Mesothelial cell of epicardium (in vitro differentiated cells): ENCODE measurements at regions not wholly inside any gene's neighbourhood (a gene's known extent, or its start where the extent isn't known, plus 50 kb on each side); places are given as distances from the start of the nearest gene placed in this dataset.
"Not testable (repeated sequence)": the region's sequence is repeated elsewhere in the genome, so short reads cannot be mapped to it uniquely, and the experiment has no call there.

ENCODE experiments used
- DNase-seq, 2 experiments: peaks; one replicate each; pipeline ENCODE4 v3.0.0; 2021; ENCODE audit warnings: low spot score in 2 of 2; ENCODE audit not compliant: unreplicated experiment in 2 of 2
- H3K27ac Mint-ChIP-seq: 2 replicates; pipeline ENCODE4 v1.8.0; 2021; ENCODE audit warnings: mixed read lengths
- H3K27me3 Mint-ChIP-seq: 2 replicates; pipeline ENCODE4 v1.8.0; 2021; ENCODE audit warnings: low read depth, mixed read lengths
- H3K36me3 Mint-ChIP-seq: 2 replicates; pipeline ENCODE4 v1.8.0; 2021; ENCODE audit warnings: mixed read lengths
- H3K4me1 Mint-ChIP-seq: 2 replicates; pipeline ENCODE4 v1.8.0; 2021; ENCODE audit warnings: mixed read lengths
- H3K4me3 Mint-ChIP-seq: 2 replicates; pipeline ENCODE4 v1.8.0; 2021; ENCODE audit warnings: mild to moderate bottlenecking, moderate library complexity, mixed read lengths
- H3K9me3 Mint-ChIP-seq: 2 replicates; pipeline ENCODE4 v1.8.0; 2021; ENCODE audit warnings: mixed read lengths
- TF ChIP-seq, protein P1 (sequence below): fragments of 200-600 bp; sonication (generic); IDR thresholded peaks from one replicate; pipeline ENCODE4 v1.5.0; 2021; ENCODE audit warnings: antibody characterized with exemption; ENCODE audit not compliant: unreplicated experiment

GRCh38 chr4:141352909-141353525 is 132.3 kb downstream of the ZNF330 start:
- H3K36me3 Mint-ChIP-seq = no peaks in the 10 kb centered on the region
- H3K27ac Mint-ChIP-seq = peak overlapping the region; percentile 73
- H3K4me1 Mint-ChIP-seq = peaks cover 36% of the 10 kb centered on the region
- TF ChIP-seq, protein P1, sequence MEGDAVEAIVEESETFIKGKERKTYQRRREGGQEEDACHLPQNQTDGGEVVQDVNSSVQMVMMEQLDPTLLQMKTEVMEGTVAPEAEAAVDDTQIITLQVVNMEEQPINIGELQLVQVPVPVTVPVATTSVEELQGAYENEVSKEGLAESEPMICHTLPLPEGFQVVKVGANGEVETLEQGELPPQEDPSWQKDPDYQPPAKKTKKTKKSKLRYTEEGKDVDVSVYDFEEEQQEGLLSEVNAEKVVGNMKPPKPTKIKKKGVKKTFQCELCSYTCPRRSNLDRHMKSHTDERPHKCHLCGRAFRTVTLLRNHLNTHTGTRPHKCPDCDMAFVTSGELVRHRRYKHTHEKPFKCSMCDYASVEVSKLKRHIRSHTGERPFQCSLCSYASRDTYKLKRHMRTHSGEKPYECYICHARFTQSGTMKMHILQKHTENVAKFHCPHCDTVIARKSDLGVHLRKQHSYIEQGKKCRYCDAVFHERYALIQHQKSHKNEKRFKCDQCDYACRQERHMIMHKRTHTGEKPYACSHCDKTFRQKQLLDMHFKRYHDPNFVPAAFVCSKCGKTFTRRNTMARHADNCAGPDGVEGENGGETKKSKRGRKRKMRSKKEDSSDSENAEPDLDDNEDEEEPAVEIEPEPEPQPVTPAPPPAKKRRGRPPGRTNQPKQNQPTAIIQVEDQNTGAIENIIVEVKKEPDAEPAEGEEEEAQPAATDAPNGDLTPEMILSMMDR = no peak
- H3K9me3 Mint-ChIP-seq = no peaks in the 10 kb centered on the region
- DNase-seq = no peak
- no peaks in the 10 kb centered on the region for H3K27me3 Mint-ChIP-seq
- no peak overlapping the region for H3K4me3 Mint-ChIP-seq

DNA sequence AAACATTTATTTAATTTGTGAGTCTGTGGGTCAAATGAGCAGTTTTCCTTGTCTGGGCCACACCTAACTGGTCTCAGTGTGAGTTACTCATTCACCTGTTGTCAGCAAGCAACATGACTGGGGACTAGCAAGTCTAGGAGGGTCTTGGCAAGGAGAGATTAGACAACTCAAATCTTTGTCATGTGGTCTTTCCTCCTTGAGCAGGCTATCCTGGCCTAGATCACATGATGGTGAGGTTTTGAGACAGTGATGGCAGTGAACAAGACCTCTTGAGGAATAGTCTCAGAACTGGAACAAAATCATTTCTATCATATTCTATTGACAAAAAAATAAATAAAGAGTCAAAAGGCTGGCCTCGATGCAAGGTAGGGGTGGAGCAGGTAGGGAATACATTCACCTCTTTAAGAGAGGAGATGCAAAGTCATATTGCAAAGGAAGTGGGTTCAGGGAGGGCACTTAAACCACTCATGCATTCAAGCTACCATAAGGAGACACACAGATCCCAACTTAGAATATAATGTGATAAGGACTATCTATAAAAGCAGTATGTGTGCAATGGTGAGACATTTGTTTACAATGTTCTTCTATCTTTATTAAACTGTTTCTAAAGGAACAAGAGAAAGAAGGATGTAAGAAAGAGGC is 135.7 kb downstream of the ZNF330 start:
- no peak for DNase-seq
- TF ChIP-seq, protein P1 = no peak
- H3K27ac Mint-ChIP-seq = no peak overlapping the region
- peaks cover 21% of the 10 kb centered on the region for H3K4me1 Mint-ChIP-seq
- H3K9me3 Mint-ChIP-seq = peaks cover 11% of the 10 kb centered on the region
- H3K4me3 Mint-ChIP-seq = no peak overlapping the region
- H3K27me3 Mint-ChIP-seq = no peaks in the 10 kb centered on the region
- H3K36me3 Mint-ChIP-seq = no peaks in the 10 kb centered on the region

DNA sequence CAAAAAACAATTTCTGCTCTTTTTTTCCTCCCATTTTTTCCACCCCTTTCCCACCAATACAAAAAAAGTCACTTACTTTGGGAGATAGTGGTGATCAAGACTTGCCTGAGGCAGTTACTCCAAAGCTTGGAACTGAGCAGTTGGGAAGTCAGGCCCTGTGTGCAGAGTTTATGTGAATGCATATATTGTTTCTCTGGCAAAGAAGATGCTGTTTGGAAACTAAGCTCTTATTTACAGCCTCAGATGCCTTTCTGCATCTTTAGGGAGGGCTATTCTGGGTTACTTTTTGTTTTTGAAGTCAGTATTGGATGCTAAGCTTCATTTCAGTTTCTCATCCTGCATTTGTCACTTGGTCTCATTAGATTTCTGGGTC is 136.3 kb downstream of the ZNF330 start:
- Mint-ChIP-seq H3K4me1 (peaks cover 18% of the 10 kb centered on the region), H3K4me3 (no peak overlapping the region), H3K9me3 (peaks cover 16% of the 10 kb centered on the region), H3K27me3 (no peaks in the 10 kb centered on the region), H3K27ac (no peak overlapping the region), H3K36me3 (no peaks in the 10 kb centered on the region)
- DNase-seq = no peak
- TF ChIP-seq, protein P1 = no peak

GRCh38 chr4:141368241-141368640 is 147.5 kb downstream of the ZNF330 start:
- Mint-ChIP-seq H3K4me1 (peaks cover 11% of the 10 kb centered on the region), H3K9me3 (peaks cover 35% of the 10 kb centered on the region)
- H3K27ac Mint-ChIP-seq, H3K4me3 Mint-ChIP-seq, H3K36me3 Mint-ChIP-seq, DNase-seq, H3K27me3 Mint-ChIP-seq: not testable (repeated sequence)

- H3K9me3 Mint-ChIP-seq = peaks cover 40% of the 10 kb centered on the region
- DNase-seq = no peak
- peaks cover 5% of the 10 kb centered on the region for H3K36me3 Mint-ChIP-seq
- no peaks in the 10 kb centered on the region for H3K27me3 Mint-ChIP-seq
- H3K27ac Mint-ChIP-seq = no peak overlapping the region
- no peak overlapping the region for H3K4me3 Mint-ChIP-seq
- TF ChIP-seq, protein P1 = no peak
- H3K4me1 Mint-ChIP-seq = peaks cover 11% of the 10 kb centered on the region
Measured at GRCh38 chr4:141371206-141371605, 150.5 kb downstream of the ZNF330 start.

DNA sequence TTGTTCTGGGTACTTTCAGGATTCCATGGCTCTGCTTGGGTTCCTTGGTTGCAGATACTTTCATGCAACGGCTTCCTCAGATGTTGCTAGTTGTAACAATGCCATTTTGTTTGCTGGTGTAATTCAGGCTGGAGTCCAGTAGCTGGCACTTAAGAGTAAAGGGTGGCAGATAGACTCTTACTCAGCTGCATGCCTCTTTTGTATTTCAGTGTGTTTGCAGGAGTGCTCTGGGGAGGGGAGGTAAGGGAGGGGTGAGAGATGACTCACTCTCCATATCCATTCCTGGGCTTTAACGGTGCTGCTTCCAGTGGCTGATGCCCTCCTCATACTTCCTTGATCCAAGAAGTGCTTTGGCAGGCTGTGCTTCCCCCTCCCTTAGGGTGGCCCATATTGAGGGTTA is 155.2 kb downstream of the ZNF330 start:
- H3K9me3 Mint-ChIP-seq = peaks cover 43% of the 10 kb centered on the region
- H3K36me3 Mint-ChIP-seq = no peaks in the 10 kb centered on the region
- H3K4me3 Mint-ChIP-seq = no peak overlapping the region
- no peak overlapping the region for H3K27ac Mint-ChIP-seq
- no peak for DNase-seq
- peaks cover 1% of the 10 kb centered on the region for H3K27me3 Mint-ChIP-seq
- TF ChIP-seq, protein P1 = no peak
- peaks cover 5% of the 10 kb centered on the region for H3K4me1 Mint-ChIP-seq
